HL-60 (cell line): ENCODE measurements at regions not wholly inside any gene's neighbourhood (a gene's known extent, or its start where the extent isn't known, plus 50 kb on each side); places are given as distances from the start of the nearest gene placed in this dataset.

Experiments
- CTCF ChIP-seq: IDR thresholded peaks from one replicate; pipeline ENCODE4 v1.5.1; 2011; ENCODE audit warnings: low read length, control low read depth, inconsistent platforms; ENCODE audit not compliant: insufficient read depth
- POLR2AphosphoS5 ChIP-seq: IDR thresholded peaks from 2 replicates; pipeline ENCODE4 v1.6.1; 2012; ENCODE audit warnings: low read depth
- REST ChIP-seq: IDR thresholded peaks from 2 replicates; pipeline ENCODE4 v1.6.1; 2012; ENCODE audit warnings: low read depth; ENCODE audit not compliant: insufficient replicate concordance

DNA sequence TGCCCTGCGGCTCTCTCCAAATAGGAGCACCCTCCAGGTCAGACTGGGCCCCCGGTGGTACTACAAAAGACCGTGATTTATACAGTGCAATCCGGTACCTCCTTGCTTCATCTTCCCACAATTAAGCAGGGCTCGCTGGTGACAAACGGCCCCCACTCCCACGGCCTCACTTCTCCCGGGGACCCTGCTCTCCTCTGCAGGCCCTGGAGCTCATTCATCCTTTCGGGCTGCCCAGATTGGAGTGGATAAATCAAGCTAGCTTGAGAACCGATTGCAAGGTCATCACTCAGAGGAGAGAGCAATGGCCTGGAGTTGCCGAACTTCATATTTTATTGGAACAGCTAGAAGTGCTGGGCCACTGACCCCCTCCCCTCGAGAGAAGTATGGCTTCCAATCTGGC is 193.5 kb upstream of the IRX6 start:
- TF ChIP-seq CTCF, result no peak
- no peak for TF ChIP-seq REST
- TF ChIP-seq POLR2AphosphoS5, result no peak
